Astrocyte of the cerebellum (primary cell): ENCODE measurements at regions not wholly inside any gene's neighbourhood (a gene's known extent, or its start where the extent isn't known, plus 50 kb on each side); places are given as distances from the start of the nearest gene placed in this dataset.

ENCODE experiments used
- DNase-seq: peaks from one replicate; pipeline ENCODE4 v3.0.0-alpha.2; 2011; ENCODE audit warnings: low read depth
- H3K4me3 ChIP-seq: 2 replicates; pipeline ENCODE4 v1.5.1; 2011; ENCODE audit warnings: mild to moderate bottlenecking, low read depth, low read length, moderate library complexity
- in situ Hi-C: cut with HindIII; loops from 2 replicates; pipeline ENCODE4 v1.10.0; 2017; ENCODE audit warnings: low sequenced_read_pairs
- TF ChIP-seq, protein P1 (sequence below): IDR thresholded peaks from 2 replicates; pipeline ENCODE4 v1.5.1; 2012; ENCODE audit warnings: low read length, low read depth, moderate library complexity, mild to moderate bottlenecking; ENCODE audit errors: missing control alignments

DNA sequence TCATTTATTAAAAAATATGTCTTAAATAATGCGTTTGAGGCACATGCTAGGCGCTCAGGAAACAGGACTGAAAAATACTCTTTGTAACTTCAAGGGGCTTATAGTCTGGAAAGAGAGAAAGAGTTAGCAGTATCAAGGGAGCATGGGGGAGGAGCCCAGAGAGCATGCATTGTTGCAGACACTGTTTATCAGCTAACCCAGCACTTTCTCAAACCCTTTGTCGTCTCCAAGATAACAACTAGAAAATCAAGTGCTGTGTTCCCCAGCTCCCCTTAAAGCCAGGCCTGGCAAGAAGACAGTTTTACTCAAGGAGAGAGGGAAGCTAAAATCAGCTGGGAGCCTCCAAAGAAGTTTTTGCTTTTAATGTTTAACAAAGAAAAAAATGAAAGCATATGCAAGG, 98.4 kb downstream of the PERP start:
- TF ChIP-seq, protein P1, sequence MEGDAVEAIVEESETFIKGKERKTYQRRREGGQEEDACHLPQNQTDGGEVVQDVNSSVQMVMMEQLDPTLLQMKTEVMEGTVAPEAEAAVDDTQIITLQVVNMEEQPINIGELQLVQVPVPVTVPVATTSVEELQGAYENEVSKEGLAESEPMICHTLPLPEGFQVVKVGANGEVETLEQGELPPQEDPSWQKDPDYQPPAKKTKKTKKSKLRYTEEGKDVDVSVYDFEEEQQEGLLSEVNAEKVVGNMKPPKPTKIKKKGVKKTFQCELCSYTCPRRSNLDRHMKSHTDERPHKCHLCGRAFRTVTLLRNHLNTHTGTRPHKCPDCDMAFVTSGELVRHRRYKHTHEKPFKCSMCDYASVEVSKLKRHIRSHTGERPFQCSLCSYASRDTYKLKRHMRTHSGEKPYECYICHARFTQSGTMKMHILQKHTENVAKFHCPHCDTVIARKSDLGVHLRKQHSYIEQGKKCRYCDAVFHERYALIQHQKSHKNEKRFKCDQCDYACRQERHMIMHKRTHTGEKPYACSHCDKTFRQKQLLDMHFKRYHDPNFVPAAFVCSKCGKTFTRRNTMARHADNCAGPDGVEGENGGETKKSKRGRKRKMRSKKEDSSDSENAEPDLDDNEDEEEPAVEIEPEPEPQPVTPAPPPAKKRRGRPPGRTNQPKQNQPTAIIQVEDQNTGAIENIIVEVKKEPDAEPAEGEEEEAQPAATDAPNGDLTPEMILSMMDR: no peak
- no peak overlapping the region for H3K4me3 ChIP-seq
- in situ Hi-C loops: no loop called here
- no peak for DNase-seq

DNA sequence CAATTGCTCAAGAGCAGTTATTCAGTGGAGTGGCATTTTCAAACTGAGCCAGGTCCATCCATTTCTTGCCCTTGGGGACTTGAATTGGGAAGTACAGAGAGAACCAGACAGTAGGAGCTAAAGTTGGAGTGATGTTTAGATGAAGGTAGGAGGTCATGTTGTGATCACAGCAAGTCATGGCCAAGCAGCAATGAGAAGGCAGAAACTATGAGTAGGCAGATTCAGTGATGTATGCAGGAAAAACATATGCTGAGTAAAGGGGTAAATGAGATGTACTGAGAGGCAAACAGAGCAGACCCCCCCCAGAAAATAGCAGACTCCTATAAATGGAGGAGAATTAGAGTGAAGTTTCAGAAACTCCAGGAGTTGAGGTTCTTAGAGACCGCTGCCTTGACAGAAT, 95.8 kb downstream of the PERP start:
- in situ Hi-C loops: no loop called here
- TF ChIP-seq, protein P1: no peak
- no peak for DNase-seq
- no peak overlapping the region for H3K4me3 ChIP-seq

DNA sequence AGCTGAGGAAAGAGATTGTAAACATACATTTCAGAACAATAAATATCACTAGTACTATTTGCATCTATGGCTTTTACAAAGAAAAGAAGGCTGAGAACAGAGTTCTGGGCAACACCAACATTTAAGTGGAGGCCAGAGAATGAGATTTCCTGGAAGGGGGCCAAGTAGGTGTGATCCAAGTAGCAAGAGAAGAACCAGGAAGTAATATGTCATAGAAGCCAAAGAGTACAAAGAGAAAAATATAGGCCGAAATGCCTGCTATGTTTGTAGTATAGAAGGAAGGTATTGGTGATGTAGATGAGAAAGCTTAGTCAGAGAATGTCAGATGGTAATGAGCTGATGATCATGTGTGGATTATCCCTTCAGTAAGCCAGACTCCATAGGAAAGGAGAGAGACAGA, 94.5 kb downstream of the PERP start:
- H3K4me3 ChIP-seq: no peak overlapping the region
- TF ChIP-seq, protein P1: no peak
- in situ Hi-C loops: no loop called here
- no peak for DNase-seq

DNA sequence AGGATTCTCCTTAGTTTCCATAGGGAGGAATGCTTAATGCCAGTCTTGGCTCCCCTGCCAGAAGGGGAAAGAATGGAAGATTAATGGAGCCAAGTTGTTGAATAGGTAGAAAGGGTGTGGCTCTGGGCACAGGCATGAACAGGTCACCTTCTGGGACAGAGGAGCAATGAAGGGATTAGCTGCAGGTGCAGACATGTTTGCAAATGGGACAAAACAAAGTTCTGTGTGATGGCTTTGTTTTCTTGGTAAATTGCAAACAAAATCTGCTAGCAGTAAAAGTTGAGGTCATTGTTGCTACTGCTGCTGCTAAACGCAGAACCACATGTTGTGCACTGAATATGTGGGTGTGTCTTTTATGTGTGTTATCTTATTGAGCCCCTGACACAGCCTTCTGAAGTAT, 93.3 kb downstream of the PERP start:
- in situ Hi-C loops: no loop called here

GRCh38 chr6:138017166-138017757, 90.0 kb downstream of the PERP start:
- no peak for DNase-seq
- TF ChIP-seq, protein P1: no peak
- in situ Hi-C loops: no loop called here
- no peak overlapping the region for H3K4me3 ChIP-seq

More for the DNA sequence above, 93.3 kb downstream of the PERP start:
- H3K4me3 ChIP-seq: no peak overlapping the region
- DNase-seq: no peak
- TF ChIP-seq, protein P1: no peak

DNA sequence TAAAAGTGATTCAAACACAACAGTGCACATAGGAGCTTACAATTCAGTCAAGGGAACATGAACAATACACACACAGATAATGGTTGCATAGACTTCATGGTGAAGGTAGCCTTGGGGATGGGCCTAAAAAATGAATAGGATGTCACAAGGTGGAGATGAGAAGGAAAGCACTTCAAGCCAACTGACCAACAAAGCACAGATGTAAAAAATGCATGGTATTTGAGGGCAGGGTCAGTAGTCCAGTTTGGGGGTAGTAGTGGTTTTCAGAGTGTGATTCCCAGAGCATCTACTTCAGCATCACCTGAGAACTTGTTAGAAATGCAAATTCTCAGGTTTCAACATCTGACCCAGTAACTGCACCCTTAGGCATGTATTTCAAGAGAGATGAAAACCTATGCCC, 88.9 kb downstream of the PERP start:
- DNase-seq: no peak
- in situ Hi-C loops: no loop called here
- no peak overlapping the region for H3K4me3 ChIP-seq
- TF ChIP-seq, protein P1: no peak

DNA sequence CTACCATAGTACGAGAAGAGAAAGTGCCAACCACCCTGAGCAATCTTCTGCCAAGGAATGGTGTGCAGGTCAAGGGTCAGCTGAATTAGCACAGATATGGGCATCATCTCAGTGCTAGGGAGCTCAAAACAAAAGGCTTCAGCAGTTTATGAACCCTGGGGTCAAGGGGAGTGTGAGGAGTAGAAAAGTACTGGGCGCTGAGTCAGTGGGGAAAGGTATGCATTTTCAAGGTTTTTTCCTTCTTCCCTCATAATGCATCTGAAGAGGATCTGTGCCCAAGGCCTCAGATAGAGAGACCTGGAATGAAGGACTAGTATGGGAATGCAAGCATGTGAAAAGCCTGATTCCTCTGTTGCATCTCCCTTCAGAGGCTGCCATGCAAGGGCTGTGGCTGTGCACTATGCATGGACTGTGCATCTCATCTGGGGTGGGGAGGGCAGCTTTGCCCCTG, 81.7 kb downstream of the PERP start:
- H3K4me3 ChIP-seq: no peak overlapping the region
- no peak for DNase-seq
- in situ Hi-C loops: no loop called here
- TF ChIP-seq, protein P1: no peak
